Amniotic stem cell (primary cell): ENCODE measurements at regions not wholly inside any gene's neighbourhood (a gene's known extent, or its start where the extent isn't known, plus 50 kb on each side); places are given as distances from the start of the nearest gene placed in this dataset.

Experiments used
- DNase-seq: peaks from one replicate; lab custom pipeline; 2025; lab: John Stamatoyannopoulos, UW

DNA sequence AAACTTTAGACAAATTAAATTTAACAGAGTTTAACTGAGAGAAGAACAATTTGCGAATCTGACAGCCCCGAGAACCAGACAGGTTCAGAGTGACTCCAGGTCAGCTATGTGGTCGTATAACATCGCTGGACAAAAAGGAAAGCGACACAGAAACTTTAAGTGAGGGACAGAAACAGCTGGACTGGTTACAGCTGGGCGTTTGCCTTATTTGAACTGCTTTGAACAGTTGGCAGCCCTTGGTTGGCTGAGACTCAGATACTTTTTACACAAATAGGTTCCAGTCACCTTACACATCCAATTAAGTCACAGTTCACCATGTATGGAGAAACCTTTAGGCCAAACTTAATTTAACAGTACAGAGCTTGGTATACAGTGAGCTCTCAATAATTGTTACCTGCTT is 436.9 kb downstream of the GUCY1A2 start:
- DNase-seq, result no peak

DNA sequence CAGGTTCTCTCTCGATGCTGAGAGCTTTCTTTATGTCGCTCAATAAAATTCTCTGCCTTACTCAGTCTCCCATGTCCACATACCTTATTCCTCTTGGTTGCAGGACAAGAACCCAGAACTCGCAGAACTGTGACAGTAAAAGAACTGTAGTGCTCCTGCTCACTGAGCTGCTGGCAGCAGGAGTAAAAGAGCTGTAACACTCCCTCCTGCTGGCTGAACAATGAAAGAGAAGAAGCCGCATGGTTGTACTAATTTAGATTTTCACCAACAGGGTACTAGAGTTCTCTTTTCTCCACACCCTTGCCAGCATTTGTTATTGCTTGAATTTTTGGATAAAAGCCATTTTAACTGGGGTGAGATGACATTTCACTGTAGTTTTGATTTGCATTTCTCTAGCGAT is 433.2 kb downstream of the GUCY1A2 start:
- DNase-seq, result no peak

DNA sequence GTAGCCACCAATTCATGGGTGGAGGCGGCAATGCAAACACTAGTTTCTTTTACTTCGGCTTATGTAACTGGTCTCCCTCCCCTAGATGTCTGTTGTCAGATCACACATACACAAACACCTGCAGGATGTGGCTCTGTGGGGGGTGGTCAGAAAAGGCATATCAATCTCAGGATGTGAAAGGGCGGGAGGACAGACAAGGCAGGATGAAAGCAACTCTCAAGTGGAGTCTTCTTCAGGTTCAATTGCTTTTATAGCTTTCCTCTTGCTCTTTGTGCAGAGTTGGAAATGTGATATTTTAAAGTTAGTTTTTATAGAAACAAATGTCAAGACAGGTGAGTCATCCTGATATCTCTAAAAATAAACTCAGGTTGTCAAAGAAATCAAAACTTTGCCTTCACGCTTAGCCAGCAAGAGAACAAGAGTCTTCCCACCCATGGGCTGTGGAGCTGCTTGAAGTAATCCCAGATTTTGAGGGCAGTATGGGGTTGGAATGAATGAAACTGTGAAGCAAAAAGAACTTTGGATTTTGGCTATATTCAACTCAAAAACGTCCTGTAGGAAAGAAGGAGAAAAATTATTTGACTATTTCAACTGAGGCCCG is 423.4 kb downstream of the GUCY1A2 start:
- no peak for DNase-seq

DNA sequence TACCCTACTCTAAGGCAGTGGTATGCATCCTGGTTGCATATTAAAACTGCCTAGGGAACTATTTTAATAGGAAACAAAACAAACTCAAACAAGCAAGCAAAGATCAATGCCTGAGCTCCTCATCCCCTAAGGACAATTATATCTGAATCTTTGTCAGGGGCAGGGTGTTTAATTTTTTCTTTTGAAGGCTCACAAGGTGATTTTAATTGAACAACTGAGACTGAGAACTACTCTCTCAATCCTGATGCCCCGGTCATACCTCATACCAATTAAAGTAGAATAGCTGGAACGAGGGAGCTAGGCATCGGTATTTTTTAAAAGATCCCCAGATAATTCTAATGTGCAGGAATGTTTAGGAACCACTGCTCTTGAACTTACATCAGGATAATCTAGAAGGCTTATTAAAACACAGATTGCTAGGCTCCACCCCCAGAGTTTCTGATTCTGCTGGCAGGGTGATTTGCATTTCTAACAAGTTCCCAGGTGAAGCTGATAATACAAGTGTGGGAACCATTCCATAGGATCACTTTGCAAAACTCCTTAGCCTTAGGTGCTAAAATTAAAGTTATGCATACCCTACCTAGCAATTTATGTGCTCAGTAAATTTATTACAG is 416.5 kb downstream of the GUCY1A2 start:
- DNase-seq, result no peak

DNA sequence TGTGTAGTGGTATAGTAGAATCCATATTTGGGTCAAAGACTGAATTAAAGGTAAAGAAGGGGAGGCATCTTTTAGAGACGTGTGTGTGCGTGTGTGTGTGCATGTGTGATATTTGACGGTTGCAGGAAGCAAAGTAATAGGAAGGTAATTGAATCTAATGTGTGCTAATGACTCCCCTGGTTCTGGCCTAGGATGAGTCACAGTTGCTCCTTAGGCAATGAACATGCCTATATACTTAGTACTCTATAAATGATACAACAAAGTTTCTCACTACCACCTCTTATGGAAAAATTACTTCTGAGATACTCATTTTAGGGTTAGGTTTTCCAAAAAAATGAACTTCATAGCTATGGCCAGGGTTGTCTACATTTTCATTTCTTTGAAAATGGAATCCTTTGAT is 409.6 kb downstream of the GUCY1A2 start:
- DNase-seq, result no peak

DNA sequence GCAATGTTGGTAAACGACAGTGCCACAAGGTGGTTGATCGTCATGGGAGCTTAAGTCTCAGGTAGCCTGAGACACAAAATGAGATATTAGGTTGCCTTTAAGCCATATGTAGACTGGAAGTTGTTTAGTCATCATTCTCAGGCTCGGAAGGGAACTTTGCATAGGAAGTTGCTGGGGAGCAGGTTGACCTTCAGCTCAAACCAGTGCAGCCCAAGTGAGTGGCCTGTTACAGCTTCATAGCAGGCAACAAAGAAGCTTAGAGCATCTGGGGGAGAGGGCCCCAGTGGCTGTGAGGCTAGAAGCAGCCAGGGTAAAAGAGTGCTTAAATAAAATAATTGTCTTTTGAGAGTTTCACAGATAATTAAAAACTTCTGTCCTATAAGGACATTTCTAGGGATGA is 404.0 kb downstream of the GUCY1A2 start:
- DNase-seq, result no peak

DNA sequence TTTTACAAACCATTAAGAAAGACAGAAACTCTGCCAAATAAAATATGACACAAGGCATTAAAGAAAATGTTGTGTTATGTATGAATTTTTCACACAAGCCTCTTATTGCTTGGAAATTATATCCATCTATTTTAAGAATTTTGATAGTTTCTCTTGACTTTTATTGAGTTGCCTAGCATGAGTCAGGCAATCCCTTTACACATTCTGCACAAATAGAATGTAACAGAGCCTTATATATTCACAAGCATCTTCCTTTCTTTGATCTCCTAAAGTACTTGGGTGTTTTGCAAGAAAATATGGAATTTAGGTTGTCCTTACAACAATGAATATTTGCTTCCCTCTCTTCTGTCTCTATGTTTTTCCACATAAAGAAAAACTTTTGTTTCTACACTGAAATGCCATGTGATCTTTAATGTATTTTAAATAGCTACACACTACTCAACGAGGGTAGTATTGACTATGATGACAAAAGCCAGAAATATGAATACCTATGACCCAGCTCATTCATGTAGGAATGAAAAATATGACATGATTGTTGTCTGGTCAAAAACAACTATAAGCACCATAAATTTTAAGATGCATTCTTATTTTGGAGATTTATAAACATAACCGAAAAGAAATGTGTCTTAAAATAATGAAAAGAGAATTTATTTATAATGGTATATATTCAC is 398.8 kb downstream of the GUCY1A2 start:
- DNase-seq, result no peak

DNA sequence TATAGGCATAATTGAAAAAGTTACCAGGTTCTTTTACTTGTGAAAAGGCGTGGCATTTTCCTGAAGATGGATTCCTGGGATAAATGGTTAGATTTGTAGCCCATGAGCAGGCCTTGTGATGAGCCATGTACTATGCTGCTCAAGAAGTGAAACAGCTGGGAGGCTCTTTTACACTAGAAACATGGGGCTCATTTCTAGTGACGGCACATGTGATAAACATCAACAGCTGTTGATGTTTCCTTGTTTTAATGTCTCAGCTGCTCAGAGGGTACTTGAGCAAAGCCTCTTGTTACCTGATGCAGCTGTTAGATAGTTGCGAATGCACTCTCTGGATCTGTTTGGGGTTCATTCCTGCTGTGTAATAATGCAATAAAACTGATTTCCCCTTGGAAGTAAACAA is 396.8 kb downstream of the GUCY1A2 start:
- no peak for DNase-seq
